ENCODE measurements at regions not wholly inside any gene's neighbourhood (a gene's known extent, or its start where the extent isn't known, plus 50 kb on each side); places are given as distances from the start of the nearest gene placed in this dataset.

DNA sequence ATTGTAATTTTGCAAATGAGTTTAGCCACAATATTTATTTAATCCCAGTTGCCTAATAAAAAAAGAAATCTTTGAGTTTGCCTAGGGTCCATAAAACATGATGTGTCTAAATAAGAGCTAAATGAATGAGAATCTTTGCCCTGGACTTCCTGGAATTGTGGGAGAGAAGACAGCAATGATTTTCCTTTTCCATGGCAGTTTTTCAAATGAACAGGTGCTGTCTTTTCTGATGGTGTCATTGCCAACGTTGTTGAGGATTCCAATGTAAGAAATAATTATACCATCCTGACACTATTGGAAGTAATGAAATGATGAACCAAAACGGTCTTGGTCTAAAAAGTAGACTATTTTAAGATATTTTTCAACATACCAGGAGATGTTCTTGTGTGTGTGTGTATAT is 984.7 kb upstream of the CELF2 start:
- no peak for TF ChIP-seq POLR2A (IDR thresholded peaks at IDR 0.05; ENCODE audit: low read depth, low read length)
- no peak for TF ChIP-seq POLR2AphosphoS5 (IDR thresholded peaks at IDR 0.05; ENCODE audit: low read depth, low read length)
